GM12878 (cell line): ENCODE measurements at regions not wholly inside any gene's neighbourhood (a gene's known extent, or its start where the extent isn't known, plus 50 kb on each side); places are given as distances from the start of the nearest gene placed in this dataset.

Experiments used
- ATAC-seq: fragments of 200-7000 bp; cut with Tn5 transposase; 3 replicates; pipeline ENCODE4 v1.9.1; 2020; ENCODE audit warnings: mild to moderate bottlenecking, moderate library complexity
- BruUV-seq: library from RNA; stranded (reverse); fragments of 400-500 nt; replicated peaks from 2 replicates; lab custom pipeline; 2021; lab: Mats Ljungman, UMichigan
- CTCF ChIA-PET: fragments of 300-600 bp; sonication (Branson Sonifier 250); formaldehyde crosslinking; extraction: SDS; loops from one replicate; lab custom pipeline; 2021; ENCODE audit warnings: inconsistent platforms; lab: Yijun Ruan, JAX
- POLR2A ChIA-PET: fragments of 350-600 bp; formaldehyde crosslinking; extraction: SDS; loops from one replicate; lab custom pipeline; 2021; ENCODE audit warnings: inconsistent platforms; lab: Charles Lee
- RAD21 ChIA-PET: fragments of 300-600 bp; sonication (Branson Sonifier 250); formaldehyde crosslinking; loops from one replicate; lab custom pipeline; 2023; ENCODE audit warnings: antibody characterized with exemption; ENCODE audit not compliant: unreplicated experiment; lab: Charles Lee
- SMC1A ChIA-PET: fragments of 300-600 bp; sonication (Branson Sonifier 250); formaldehyde crosslinking; loops from one replicate; lab custom pipeline; 2023; ENCODE audit not compliant: unreplicated experiment, uncharacterized antibody; lab: Charles Lee
- DNase-seq: peaks from one replicate; pipeline ENCODE4 v3.0.0-alpha.2; 2011; ENCODE audit warnings: low read depth, low spot score
- FAIRE-seq: peaks from 3 replicates; lab custom pipeline; 2011; peaks lifted over from hg19 to GRCh38; lab: Jason Lieb, UNC
- H2AFZ ChIP-seq: 2 replicates; pipeline ENCODE4 v1.6.0; 2011; ENCODE audit warnings: low read depth, low read length, control low read depth; ENCODE audit not compliant: control insufficient read depth
- H3K27ac ChIP-seq: 2 replicates; pipeline ENCODE4 v1.5.1; 2011; ENCODE audit warnings: control low read depth; ENCODE audit not compliant: control insufficient read depth, insufficient read depth
- H3K27me3 ChIP-seq, 2 experiments: replicated peaks in 1 of 2; 2 replicates each; pipeline versions ENCODE4 v1.6.0 to v1.6.1; 2011; ENCODE audit warnings: low read length in 1 of 2; ENCODE audit not compliant: control insufficient read depth in 2 of 2, insufficient read depth in 2 of 2
- H3K36me3 ChIP-seq, 2 experiments: 2 replicates each; pipeline ENCODE4 v1.5.1; 2011; ENCODE audit warnings: low read length in 1 of 2; ENCODE audit not compliant: control insufficient read depth in 2 of 2, insufficient read depth in 2 of 2
- H3K4me1 ChIP-seq: 2 replicates; pipeline ENCODE4 v1.6.1; 2011; ENCODE audit warnings: mild to moderate bottlenecking, low read length, moderate library complexity, mixed read lengths; ENCODE audit not compliant: control insufficient read depth, insufficient read depth
- H3K4me2 ChIP-seq: 2 replicates; pipeline ENCODE4 v1.6.0; 2011; ENCODE audit warnings: control low read depth; ENCODE audit not compliant: control insufficient read depth, insufficient read depth
- H3K4me3 ChIP-seq: fragments of 200-600 bp; sonication (generic); 2 replicates; pipeline ENCODE4 v1.5.1; 2016
- H3K79me2 ChIP-seq: 2 replicates; pipeline ENCODE4 v1.6.0; 2011; ENCODE audit warnings: low read length; ENCODE audit not compliant: control insufficient read depth, insufficient read depth
- H3K9ac ChIP-seq: 2 replicates; pipeline ENCODE4 v1.8.0; 2011; ENCODE audit warnings: low read length, control low read depth, mixed read lengths; ENCODE audit not compliant: control insufficient read depth, insufficient read depth
- H3K9me3 ChIP-seq: replicated peaks from 3 replicates; pipeline ENCODE4 v1.5.1; 2011; ENCODE audit warnings: mild to moderate bottlenecking, low read length; ENCODE audit not compliant: control insufficient read depth, insufficient read depth
- H4K20me1 ChIP-seq: 2 replicates; pipeline ENCODE4 v1.6.0; 2011; ENCODE audit not compliant: control insufficient read depth, insufficient read depth
- CUX1 ChIP-seq: IDR thresholded peaks from 2 replicates; pipeline ENCODE4 v1.6.1; 2012; ENCODE audit warnings: improper control_type of control experiment, low read depth, low read length; ENCODE audit not compliant: insufficient replicate concordance
- IRF4 ChIP-seq: IDR thresholded peaks from 2 replicates; pipeline ENCODE4 v1.6.1; 2011; ENCODE audit warnings: low read depth, low read length
- PAX5 ChIP-seq: IDR thresholded peaks from 2 replicates; pipeline ENCODE4 v1.6.1; 2011; ENCODE audit warnings: low read depth, low read length, borderline replicate concordance
- PRDM15 ChIP-seq: fragments of 450-650 bp; formaldehyde crosslinking; IDR thresholded peaks from 2 replicates; pipeline ENCODE4 v1.4.0; 2020; ENCODE audit warnings: mild to moderate bottlenecking, moderate library complexity
- RELB ChIP-seq: fragments of 450-650 bp; IDR thresholded peaks from 2 replicates; pipeline ENCODE4 v1.6.1; 2017; ENCODE audit warnings: low read depth, mild to moderate bottlenecking, moderate library complexity
- TCF12 ChIP-seq: IDR thresholded peaks from 2 replicates; pipeline ENCODE4 v1.6.1; 2011; ENCODE audit warnings: low read depth, mild to moderate bottlenecking, low read length
- USF2 ChIP-seq: IDR thresholded peaks from 2 replicates; pipeline ENCODE4 v1.6.1; 2011; ENCODE audit warnings: low read depth, low read length, improper control_type of control experiment, borderline replicate concordance
- in situ Hi-C: fragments of 300-500 bp; cut with MboI; formaldehyde crosslinking; loops from 9 replicates; pipeline ENCODE4 v1.14.3; 2018; ENCODE audit warnings: mixed read lengths
- intact Hi-C: fragments of 100-400 bp; cut with micrococcal nuclease; formaldehyde crosslinking; loops from one replicate; pipeline ENCODE4 v1.14.2; 2022; ENCODE audit not compliant: unreplicated experiment

GRCh38 chr12:86719381-86719780 lies 463.2 kb upstream of the MGAT4C start (continued):
- TF ChIP-seq CUX1 (no peak), RELB (no peak), PAX5 (no peak), USF2 (no peak)

GRCh38 chr12:86713121-86713520 lies 456.9 kb upstream of the MGAT4C start:
- no peaks in the 10 kb centered on the region for H3K79me2 ChIP-seq
- H3K9me3 ChIP-seq, result no peaks in the 10 kb centered on the region
- H3K4me1 ChIP-seq, result no peaks in the 10 kb centered on the region
- H4K20me1 ChIP-seq, result no peaks in the 10 kb centered on the region
- intact Hi-C loops (no loop called here), in situ Hi-C loops (no loop called here)
- ChIA-PET SMC1A (interaction anchor here (0.7 to 1.4 kb wide), 2 partner anchors 10 to 18 kb away, joined by 3 to 5 read pairs; no protein-coding TSS in a partner anchor), CTCF (no interaction called here), POLR2A (no interaction called here), RAD21 (no interaction called here)
- no peak overlapping the region for H2AFZ ChIP-seq
- H3K36me3 ChIP-seq, result no peaks in the 10 kb centered on the region
- FAIRE-seq (no peak), ATAC-seq (no peak), DNase-seq (no peak)
- no peak overlapping the region for H3K4me2 ChIP-seq
- no peaks in the 10 kb centered on the region for H3K27me3 ChIP-seq
- H3K27ac ChIP-seq, result no peak overlapping the region
- no TSS peak for BruUV-seq
- H3K4me3 ChIP-seq, result no peak overlapping the region
- no peak overlapping the region for H3K9ac ChIP-seq
- TF ChIP-seq PAX5 (no peak), PRDM15 (CRISPR knock-in tag) (no peak), TCF12 (no peak), IRF4 (no peak)
